ENCODE measurements at regions not wholly inside any gene's neighbourhood (a gene's known extent, or its start where the extent isn't known, plus 50 kb on each side); places are given as distances from the start of the nearest gene placed in this dataset.
"Not testable (repeated sequence)": the region's sequence is repeated elsewhere in the genome, so short reads cannot be mapped to it uniquely, and the experiment has no call there.

GRCh38 chr5:176045442-176045841 is 77.3 kb upstream of the THOC3 start:
- not testable (repeated sequence) for H3K27ac ChIP-seq; H3K4me3 ChIP-seq; DNase-seq (ENCODE audit: low spot score)

GRCh38 chr5:176048671-176049070 is 80.6 kb upstream of the THOC3 start:
- not testable (repeated sequence) for H3K27ac ChIP-seq; DNase-seq (ENCODE audit: low spot score); H3K4me3 ChIP-seq

GRCh38 chr5:176060472-176061268 is 92.6 kb upstream of the THOC3 start:
- peak overlapping the region; percentile 50 for H3K4me3 ChIP-seq
- DNase-seq (ENCODE audit: low spot score); H3K27ac ChIP-seq: not testable (repeated sequence)

- not testable (repeated sequence) for DNase-seq (ENCODE audit: low spot score); H3K27ac ChIP-seq
- H3K4me3 ChIP-seq: peak overlapping the region; percentile 50
Observed at GRCh38 chr5:176061269-176061622, 93.1 kb upstream of the THOC3 start.

GRCh38 chr5:176061660-176062059 is 93.5 kb upstream of the THOC3 start:
- H3K4me3 ChIP-seq; DNase-seq (ENCODE audit: low spot score); H3K27ac ChIP-seq: not testable (repeated sequence)

- not testable (repeated sequence) for DNase-seq (ENCODE audit: low spot score); H3K4me3 ChIP-seq; H3K27ac ChIP-seq
Observed at GRCh38 chr5:176066262-176066945, 98.3 kb upstream of the THOC3 start.

- DNase-seq (ENCODE audit: low spot score): not testable (repeated sequence)
Observed at GRCh38 chr5:176067162-176067561, 99.0 kb upstream of the THOC3 start.

GRCh38 chr5:176067948-176068347 is 99.8 kb upstream of the THOC3 start:
- H3K4me3 ChIP-seq; H3K27ac ChIP-seq; DNase-seq (ENCODE audit: low spot score): not testable (repeated sequence)

More at GRCh38 chr5:176067162-176067561, 99.0 kb upstream of the THOC3 start:
- H3K4me3 ChIP-seq, H3K27ac ChIP-seq: not testable (repeated sequence)

GRCh38 chr5:176073996-176074571 is 106.0 kb upstream of the THOC3 start:
- H3K4me3 ChIP-seq; DNase-seq (ENCODE audit: low spot score); H3K27ac ChIP-seq: not testable (repeated sequence)

GRCh38 chr5:176083717-176084116 is 115.6 kb upstream of the THOC3 start:
- not testable (repeated sequence) for DNase-seq (ENCODE audit: low spot score); H3K4me3 ChIP-seq; H3K27ac ChIP-seq

GRCh38 chr5:176103083-176103482 is 135.0 kb upstream of the THOC3 start:
- H3K27ac ChIP-seq; DNase-seq (ENCODE audit: low spot score); H3K4me3 ChIP-seq: not testable (repeated sequence)

GRCh38 chr5:176112888-176113287 is 125.3 kb upstream of the SIMC1 start:
- DNase-seq (ENCODE audit: low spot score); H3K27ac ChIP-seq; H3K4me3 ChIP-seq: not testable (repeated sequence)

- H3K4me3 ChIP-seq; H3K27ac ChIP-seq; DNase-seq (ENCODE audit: low spot score): not testable (repeated sequence)
Observed at GRCh38 chr5:176113673-176114335, 124.4 kb upstream of the SIMC1 start.

GRCh38 chr5:176114825-176115224 is 123.4 kb upstream of the SIMC1 start:
- DNase-seq (ENCODE audit: low spot score); H3K27ac ChIP-seq; H3K4me3 ChIP-seq: not testable (repeated sequence)

GRCh38 chr5:176117699-176118238 is 120.5 kb upstream of the SIMC1 start:
- H3K4me3 ChIP-seq; DNase-seq (ENCODE audit: low spot score); H3K27ac ChIP-seq: not testable (repeated sequence)

GRCh38 chr5:176122361-176122760 is 115.9 kb upstream of the SIMC1 start:
- H3K4me3 ChIP-seq; H3K27ac ChIP-seq; DNase-seq (ENCODE audit: low spot score): not testable (repeated sequence)

GRCh38 chr5:176124120-176124519 is 114.1 kb upstream of the SIMC1 start:
- not testable (repeated sequence) for DNase-seq (ENCODE audit: low spot score); H3K27ac ChIP-seq; H3K4me3 ChIP-seq
